Skin epidermis (tissue), 12 donors: ENCODE measurements at regions not wholly inside any gene's neighbourhood (a gene's known extent, or its start where the extent isn't known, plus 50 kb on each side); places are given as distances from the start of the nearest gene placed in this dataset.

Source experiments
- H3K27ac ChIP-seq, 21 experiments: fragments of 200-600 bp; sonication (generic) in 11 of 21; one replicate each; pipeline ENCODE4 v1.5.0; 2020; ENCODE audit warnings: mild to moderate bottlenecking in 3 of 21, inconsistent platforms in 2 of 21, moderate library complexity in 2 of 21
- H3K4me3 ChIP-seq, 7 experiments: fragments of 200-600 bp; sonication (generic) in 2 of 7; one replicate each; pipeline ENCODE4 v1.5.0; 2020; ENCODE audit warnings: inconsistent platforms in 2 of 7, mild to moderate bottlenecking in 2 of 7, moderate library complexity in 1 of 7

GRCh38 chr6:170483413-170483812, 69.7 kb downstream of the PSMB1 start:
- Histone ChIP-seq H3K27ac (no peak overlapping the region), H3K4me3 (no peak overlapping the region)

- no peak overlapping the region for H3K4me3 ChIP-seq
- no peak overlapping the region for H3K27ac ChIP-seq
These were observed 72.9 kb downstream of the PSMB1 start for GRCh38 chr6:170480050-170480692.

- H3K27ac ChIP-seq: no peak overlapping the region
- no peak overlapping the region for H3K4me3 ChIP-seq
These were observed 76.7 kb downstream of the PSMB1 start for GRCh38 chr6:170476360-170476759.

- H3K4me3 ChIP-seq: no peak overlapping the region
- H3K27ac ChIP-seq: no peak overlapping the region
These were observed 78.0 kb downstream of the PSMB1 start for GRCh38 chr6:170475118-170475517.

DNA sequence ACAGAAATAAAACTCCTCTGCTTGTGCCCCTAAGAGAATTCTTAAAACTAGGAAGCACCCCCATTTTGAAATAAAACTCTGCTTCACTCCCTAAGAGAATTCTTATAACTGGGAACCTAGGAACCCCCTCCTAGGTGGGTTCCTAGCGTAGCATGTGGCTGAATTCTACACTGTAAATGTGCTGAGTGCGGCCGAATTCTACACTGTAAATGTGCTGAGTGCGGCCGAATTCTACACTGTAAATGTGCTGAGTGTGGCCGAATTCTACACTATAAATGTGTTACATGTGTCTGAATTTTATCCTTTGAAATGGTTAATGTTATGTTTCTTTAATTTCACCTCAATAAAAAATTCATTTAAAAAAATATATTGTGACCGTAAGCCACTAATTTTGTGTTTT, 79.3 kb downstream of the PSMB1 start:
- H3K27ac ChIP-seq: no peak overlapping the region

DNA sequence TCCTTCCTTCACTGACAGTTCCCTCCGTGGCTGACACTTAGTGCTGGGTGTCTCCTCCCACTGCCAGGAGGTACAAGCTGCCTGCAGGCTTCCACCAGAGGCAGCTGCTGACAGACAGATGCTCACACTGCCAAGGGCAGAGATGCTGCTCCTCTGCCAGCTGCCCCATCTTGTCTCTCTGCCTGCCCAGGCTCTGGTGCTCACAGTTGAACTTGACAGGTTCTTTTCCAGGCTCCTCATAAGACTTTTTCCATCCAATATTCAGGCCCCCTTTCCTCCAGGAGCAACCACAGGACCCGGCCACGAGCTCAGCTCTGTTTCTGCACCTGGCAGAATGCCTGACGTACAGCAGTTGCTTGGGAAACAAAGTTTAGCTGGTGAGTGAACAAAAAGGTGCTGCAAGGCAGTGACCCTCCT, 79.8 kb downstream of the PSMB1 start:
- H3K27ac ChIP-seq: no peak overlapping the region
- H3K4me3 ChIP-seq: no peak overlapping the region

More for the DNA sequence above, 79.3 kb downstream of the PSMB1 start:
- no peak overlapping the region for H3K4me3 ChIP-seq

DNA sequence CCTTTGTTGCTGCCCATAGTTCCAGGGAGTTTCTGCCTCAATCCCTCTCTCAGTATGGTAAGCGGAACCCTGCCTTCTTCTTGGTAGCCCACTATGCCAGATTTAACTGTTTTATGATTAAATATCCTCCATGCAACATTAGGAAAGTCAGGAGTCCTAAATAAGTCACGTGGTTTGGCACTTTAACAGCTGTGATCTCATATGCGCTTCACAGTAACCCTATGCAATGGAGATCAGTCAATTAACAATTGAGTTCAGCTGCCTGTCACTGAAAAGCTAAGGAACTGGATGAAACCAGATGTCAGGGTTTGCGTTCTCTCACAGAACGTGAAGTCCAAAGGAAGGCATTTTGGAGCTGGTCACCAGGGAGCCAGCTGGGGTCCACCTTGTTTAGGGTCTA, 81.6 kb downstream of the PSMB1 start:
- no peak overlapping the region for H3K4me3 ChIP-seq
- no peak overlapping the region for H3K27ac ChIP-seq

DNA sequence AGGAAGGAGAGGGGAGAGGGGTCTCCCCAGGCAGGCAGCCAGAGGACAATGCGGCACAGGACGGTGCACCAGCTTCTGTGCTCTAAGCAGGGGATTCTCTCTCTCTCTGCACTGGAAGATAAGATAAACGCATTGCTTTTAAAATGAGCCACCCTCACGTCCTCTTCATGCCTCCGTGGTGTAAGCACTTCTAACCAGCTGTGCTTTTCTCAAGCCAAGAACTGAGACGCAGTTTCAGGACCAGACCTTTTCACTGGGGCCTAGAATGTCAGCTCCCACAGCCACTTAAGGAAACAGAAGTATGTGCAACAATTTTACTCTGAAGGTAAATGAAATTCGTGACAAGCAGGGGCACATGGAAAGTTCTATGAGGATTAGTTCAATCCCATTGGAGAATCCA, 82.4 kb downstream of the PSMB1 start:
- H3K4me3 ChIP-seq: no peak overlapping the region
- no peak overlapping the region for H3K27ac ChIP-seq

DNA sequence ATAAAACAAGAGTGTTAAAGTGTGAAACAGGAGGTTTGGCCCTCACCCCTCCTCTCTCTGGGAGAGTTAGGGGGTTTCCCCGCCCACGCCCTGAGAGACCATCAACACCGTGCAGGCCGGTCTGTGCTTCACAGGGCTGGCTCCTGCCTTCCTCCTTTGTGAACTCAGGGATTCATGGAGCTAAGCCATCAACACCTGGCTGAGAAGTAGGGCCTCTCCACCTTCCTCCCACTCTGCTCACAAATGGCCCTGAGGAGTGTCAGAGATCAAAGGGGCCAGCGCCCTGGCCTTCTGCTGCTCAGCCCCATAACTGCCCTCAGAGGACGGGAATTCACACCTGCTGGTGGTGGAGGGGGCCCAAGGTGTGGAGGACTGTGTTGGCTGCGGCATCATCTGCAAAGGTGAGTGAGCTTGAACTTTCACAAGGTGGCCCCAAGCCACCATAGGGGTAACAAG, 88.6 kb downstream of the PSMB1 start:
- Histone ChIP-seq H3K27ac (no peak overlapping the region), H3K4me3 (no peak overlapping the region)

DNA sequence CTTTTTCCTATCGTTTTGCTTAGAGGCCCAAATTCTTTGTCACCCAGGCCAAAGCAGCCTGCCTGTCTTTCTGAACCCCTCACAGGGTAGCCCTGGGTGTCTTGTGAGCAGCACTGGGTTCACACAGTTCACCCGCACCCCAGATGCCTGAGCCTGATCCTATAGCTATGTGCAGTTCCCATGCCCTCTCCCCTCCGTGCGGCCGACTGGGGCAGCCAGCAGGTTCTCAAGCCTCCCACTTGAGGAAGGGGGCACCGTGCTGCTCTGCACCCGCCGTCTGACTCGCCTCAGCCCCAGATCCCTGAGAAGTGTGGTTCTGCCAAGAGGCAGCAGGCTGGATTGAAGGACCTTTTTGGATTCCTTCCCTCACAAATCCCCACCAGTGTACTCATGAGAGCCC, 89.0 kb downstream of the PSMB1 start:
- no peak overlapping the region for H3K27ac ChIP-seq
- H3K4me3 ChIP-seq: no peak overlapping the region

GRCh38 chr6:170463101-170463721, 89.9 kb downstream of the PSMB1 start:
- H3K4me3 ChIP-seq: no peak overlapping the region
- H3K27ac ChIP-seq: no peak overlapping the region

DNA sequence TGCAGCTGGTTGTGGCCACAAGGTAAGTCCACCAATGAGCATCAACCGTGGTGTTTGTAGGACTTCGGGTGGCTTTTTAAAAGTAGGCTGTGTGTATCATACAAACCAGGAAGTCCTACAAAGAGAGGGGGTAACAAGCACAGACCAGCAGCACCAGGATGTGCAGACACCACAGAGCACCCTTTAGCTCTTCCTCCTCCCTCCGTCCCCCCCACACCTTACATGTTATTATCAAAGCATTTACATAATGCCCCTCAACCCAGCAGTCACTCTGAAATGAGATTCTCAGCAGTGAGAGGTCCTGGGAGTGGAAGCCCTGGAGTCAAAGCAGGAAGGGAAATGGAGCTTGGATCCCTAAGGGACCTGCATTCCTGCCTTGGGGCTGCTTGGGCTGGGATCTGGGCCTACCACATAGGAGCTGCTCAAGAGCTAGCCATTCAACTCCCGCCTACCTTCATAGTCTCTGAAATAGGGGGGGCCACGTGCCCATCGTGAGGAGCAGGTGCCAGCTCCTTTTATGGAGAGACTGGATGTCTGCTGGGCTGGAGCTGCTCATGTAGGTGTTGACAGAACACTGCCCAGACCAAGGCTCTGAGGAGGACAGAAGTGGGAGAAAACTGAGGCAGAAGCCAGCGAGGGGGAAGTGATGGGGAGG, 90.6 kb downstream of the PSMB1 start:
- no peak overlapping the region for H3K4me3 ChIP-seq
- no peak overlapping the region for H3K27ac ChIP-seq

DNA sequence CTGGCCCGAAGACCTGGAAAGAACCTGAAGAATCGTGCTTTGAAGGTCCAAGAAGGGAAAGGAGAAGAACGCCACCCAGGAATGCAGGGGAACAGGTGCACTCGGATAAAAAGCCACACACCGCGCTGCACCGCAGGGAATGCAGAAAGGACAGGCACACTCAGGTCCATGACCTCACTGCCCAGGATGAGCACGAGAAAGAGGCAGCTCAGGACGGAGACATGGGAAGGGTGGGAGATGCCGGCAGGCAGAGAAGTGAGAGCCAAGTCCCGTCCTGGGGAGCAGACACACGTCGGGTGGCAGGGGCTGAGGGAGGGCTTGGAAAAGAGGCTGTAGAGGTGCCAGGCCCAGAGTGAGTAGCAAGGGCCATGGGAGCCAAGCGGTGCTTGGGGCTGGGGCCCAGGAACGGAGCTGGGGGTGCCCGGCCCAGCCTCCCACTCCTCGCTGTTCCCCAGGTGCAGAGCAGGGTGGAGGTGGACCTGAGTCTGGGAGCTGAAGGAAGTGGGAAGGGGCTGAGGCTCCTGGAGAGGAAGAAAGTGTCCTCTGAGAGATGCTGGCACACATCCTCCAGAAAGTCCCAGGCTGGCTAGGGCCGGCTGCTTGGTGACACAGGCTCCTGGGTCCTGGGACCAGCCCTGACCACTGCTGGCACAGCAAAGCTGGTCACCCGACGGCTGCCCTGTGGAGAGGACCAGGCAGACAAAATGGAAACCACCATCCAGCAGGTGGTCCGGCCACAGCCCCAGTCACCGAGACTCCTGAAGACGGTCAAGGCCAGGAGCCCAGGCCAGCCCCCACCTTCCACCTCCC, 91.3 kb downstream of the PSMB1 start:
- H3K4me3 ChIP-seq: no peak overlapping the region

DNA sequence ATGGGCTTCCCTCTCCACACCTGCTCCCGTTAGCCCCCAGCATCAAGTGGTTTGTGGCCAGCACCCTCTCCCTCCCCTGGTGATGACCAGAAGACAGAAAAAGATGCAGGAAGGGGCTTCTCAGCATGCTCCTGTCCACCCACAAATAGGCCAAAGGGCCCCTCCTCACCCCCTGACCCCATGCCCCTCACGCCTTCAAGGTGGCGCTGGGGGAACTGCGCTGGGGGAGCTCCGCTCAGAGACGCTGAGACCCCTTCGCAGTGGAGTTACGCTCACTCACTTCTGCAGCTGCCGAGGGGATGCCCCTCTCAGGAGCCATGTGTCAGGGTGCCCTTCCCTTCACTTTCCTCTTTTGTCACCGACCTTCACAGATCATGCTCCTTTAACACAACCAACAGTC, 92.0 kb downstream of the PSMB1 start:
- Histone ChIP-seq H3K4me3 (no peak overlapping the region), H3K27ac (no peak overlapping the region)

More for the DNA sequence above, 91.3 kb downstream of the PSMB1 start:
- no peak overlapping the region for H3K27ac ChIP-seq

- Histone ChIP-seq H3K4me3 (no peak overlapping the region), H3K27ac (no peak overlapping the region)
These were observed 92.5 kb downstream of the PSMB1 start for GRCh38 chr6:170460641-170461040.

- Histone ChIP-seq H3K4me3 (peak overlapping the region in 2 of 7 experiments; percentile 8 to 21), H3K27ac (no peak overlapping the region)
These were observed 93.7 kb downstream of the PSMB1 start for GRCh38 chr6:170459451-170459850.

GRCh38 chr6:170456886-170457698, 96.0 kb downstream of the PSMB1 start:
- H3K27ac ChIP-seq: no peak overlapping the region
- no peak overlapping the region for H3K4me3 ChIP-seq
